KG1 (cell line): ENCODE measurements at regions not wholly inside any gene's neighbourhood (a gene's known extent, or its start where the extent isn't known, plus 50 kb on each side); places are given as distances from the start of the nearest gene placed in this dataset.

Experiments used
- DNase-seq: peaks from one replicate; lab custom pipeline; 2025; lab: John Stamatoyannopoulos, UW

GRCh38 chr2:17303521-17303920 is 214.7 kb downstream of the RAD51AP2 start:
- DNase-seq, result no peak

- no peak for DNase-seq
Observed at GRCh38 chr2:17303054-17303453, 215.2 kb downstream of the RAD51AP2 start.

GRCh38 chr2:17302281-17302680 is 216.0 kb downstream of the RAD51AP2 start:
- no peak for DNase-seq

GRCh38 chr2:17301437-17301836 is 216.8 kb downstream of the RAD51AP2 start:
- DNase-seq, result no peak

GRCh38 chr2:17299891-17300540 is 218.2 kb downstream of the RAD51AP2 start:
- DNase-seq, result no peak

GRCh38 chr2:17298453-17298852 is 219.8 kb downstream of the RAD51AP2 start:
- no peak for DNase-seq

- no peak for DNase-seq
Observed at GRCh38 chr2:17296686-17297085, 221.6 kb downstream of the RAD51AP2 start.

GRCh38 chr2:17289669-17290068 is 228.6 kb downstream of the RAD51AP2 start:
- no peak for DNase-seq

GRCh38 chr2:17287183-17287582 is 231.1 kb downstream of the RAD51AP2 start:
- no peak for DNase-seq

- no peak for DNase-seq
Observed at GRCh38 chr2:17282826-17283225, 235.4 kb downstream of the RAD51AP2 start.

GRCh38 chr2:17282245-17282644 is 236.0 kb downstream of the RAD51AP2 start:
- no peak for DNase-seq

GRCh38 chr2:17276220-17276619 is 242.0 kb downstream of the RAD51AP2 start:
- no peak for DNase-seq

- no peak for DNase-seq
Observed at GRCh38 chr2:17272652-17273525, 245.4 kb downstream of the RAD51AP2 start.

- no peak for DNase-seq
Observed at GRCh38 chr2:17272170-17272569, 246.1 kb downstream of the RAD51AP2 start.

GRCh38 chr2:17271416-17271815 is 246.8 kb downstream of the RAD51AP2 start:
- no peak for DNase-seq

GRCh38 chr2:17270894-17271293 is 247.3 kb downstream of the RAD51AP2 start:
- no peak for DNase-seq

GRCh38 chr2:17263570-17263968 is 254.7 kb downstream of the RAD51AP2 start:
- DNase-seq, result no peak

GRCh38 chr2:17262854-17263569 is 255.2 kb downstream of the RAD51AP2 start:
- DNase-seq, result no peak

- DNase-seq, result no peak
Observed at GRCh38 chr2:17259613-17260012, 258.6 kb downstream of the RAD51AP2 start.

GRCh38 chr2:17258861-17259260 is 259.4 kb downstream of the RAD51AP2 start:
- no peak for DNase-seq

GRCh38 chr2:17257189-17257909 is 260.9 kb downstream of the RAD51AP2 start:
- DNase-seq, result no peak

- DNase-seq, result no peak
Observed at GRCh38 chr2:17255071-17255470, 263.2 kb downstream of the RAD51AP2 start.
